Mesenchymal stem cell (in vitro differentiated cells and primary cell): ENCODE measurements at regions not wholly inside any gene's neighbourhood (a gene's known extent, or its start where the extent isn't known, plus 50 kb on each side); places are given as distances from the start of the nearest gene placed in this dataset.
A peak's percentile ranks its signal among the peaks of the same experiment; 100 is the strongest.

Experiments used
- DNase-seq: peaks from one replicate; pipeline ENCODE4 v3.0.0-alpha.2; 2013
- H2AFZ ChIP-seq: one replicate; pipeline ENCODE4 v1.6.1; 2013; ENCODE audit warnings: low read depth, mild to moderate bottlenecking, control low read depth, inconsistent platforms, low read length, moderate library complexity
- H2AK5ac ChIP-seq: 2 replicates; pipeline ENCODE4 v1.6.1; 2013; ENCODE audit warnings: low read length, moderate library complexity, mild to moderate bottlenecking, inconsistent platforms; ENCODE audit not compliant: severe bottlenecking
- H2BK120ac ChIP-seq: one replicate; pipeline ENCODE4 v1.6.1; 2013; ENCODE audit warnings: low read depth, mild to moderate bottlenecking, inconsistent platforms, low read length, moderate library complexity
- H2BK12ac ChIP-seq, 2 experiments: one replicate each; pipeline ENCODE4 v1.6.1; 2013; ENCODE audit warnings: inconsistent platforms in 2 of 2, low read length in 2 of 2, mild to moderate bottlenecking in 2 of 2, moderate library complexity in 2 of 2, control low read depth in 1 of 2
- H2BK15ac ChIP-seq: one replicate; pipeline ENCODE4 v1.6.1; 2013; ENCODE audit warnings: mild to moderate bottlenecking, low read depth, inconsistent platforms; ENCODE audit not compliant: poor library complexity, severe bottlenecking
- H2BK5ac ChIP-seq: 2 replicates; pipeline ENCODE4 v1.6.1; 2013; ENCODE audit warnings: low read depth, mild to moderate bottlenecking, low read length, control low read depth, inconsistent platforms; ENCODE audit not compliant: poor library complexity, severe bottlenecking
- H3K14ac ChIP-seq, 2 experiments: one replicate each; pipeline ENCODE4 v1.6.1; 2013; ENCODE audit warnings: inconsistent platforms in 2 of 2, low read length in 2 of 2, control low read depth in 1 of 2, mild to moderate bottlenecking in 1 of 2, moderate library complexity in 1 of 2
- H3K18ac ChIP-seq, 2 experiments: one replicate each; pipeline ENCODE4 v1.6.1; 2013; ENCODE audit warnings: inconsistent platforms in 2 of 2, low read length in 2 of 2, control low read depth in 1 of 2, low read depth in 1 of 2, mild to moderate bottlenecking in 1 of 2
- H3K23ac ChIP-seq, 2 experiments: one replicate each; pipeline ENCODE4 v1.6.1; 2013; ENCODE audit warnings: inconsistent platforms in 2 of 2, low read length in 2 of 2, mild to moderate bottlenecking in 2 of 2, moderate library complexity in 2 of 2, control low read depth in 1 of 2
- H3K27ac ChIP-seq: 2 replicates; pipeline ENCODE4 v1.5.1; 2013; ENCODE audit warnings: mild to moderate bottlenecking, moderate library complexity, low read length, control low read depth, inconsistent platforms; ENCODE audit not compliant: poor library complexity, severe bottlenecking
- H3K27me3 ChIP-seq, 2 experiments: 2 replicates each; pipeline versions ENCODE4 v1.6.1 to v1.7.0; 2013; ENCODE audit warnings: low read length in 2 of 2, mild to moderate bottlenecking in 2 of 2, moderate library complexity in 2 of 2, control low read depth in 1 of 2, inconsistent platforms in 1 of 2; ENCODE audit not compliant: control insufficient read depth in 1 of 2, insufficient read depth in 1 of 2
- H3K36me3 ChIP-seq, 2 experiments: 2 replicates each; pipeline versions ENCODE4 v1.6.1 to v1.7.0; 2013; ENCODE audit warnings: low read length in 2 of 2, control low read depth in 1 of 2, inconsistent platforms in 1 of 2, low read depth in 1 of 2, mild to moderate bottlenecking in 1 of 2; ENCODE audit not compliant: insufficient read depth in 2 of 2, control insufficient read depth in 1 of 2
- H3K4ac ChIP-seq, 2 experiments: one replicate each; pipeline ENCODE4 v1.6.1; 2013; ENCODE audit warnings: inconsistent platforms in 2 of 2, low read length in 2 of 2, mild to moderate bottlenecking in 2 of 2, moderate library complexity in 2 of 2, control low read depth in 1 of 2, low read depth in 1 of 2
- H3K4me1 ChIP-seq: 2 replicates; pipeline ENCODE4 v1.6.1; 2013; ENCODE audit warnings: low read depth, low read length, control low read depth; ENCODE audit not compliant: control insufficient read depth, insufficient read depth
- H3K4me2 ChIP-seq: 2 replicates; pipeline ENCODE4 v1.6.1; 2013; ENCODE audit warnings: low read length, mild to moderate bottlenecking, inconsistent platforms; ENCODE audit not compliant: poor library complexity, severe bottlenecking
- H3K4me3 ChIP-seq, 2 experiments: 2 replicates each; pipeline versions ENCODE4 v1.5.1 to v1.7.0; 2013; ENCODE audit warnings: low read length in 2 of 2, mild to moderate bottlenecking in 2 of 2, control low read depth in 1 of 2, low read depth in 1 of 2; ENCODE audit not compliant: insufficient read depth in 1 of 2
- H3K79me1 ChIP-seq: replicated peaks from 2 replicates; pipeline ENCODE4 v1.6.1; 2013; ENCODE audit warnings: mild to moderate bottlenecking, control low read depth, low read length, inconsistent platforms; ENCODE audit not compliant: poor library complexity, severe bottlenecking
- H3K9ac ChIP-seq: 2 replicates; pipeline ENCODE4 v1.7.0; 2013; ENCODE audit warnings: mild to moderate bottlenecking, low read length, moderate library complexity
- H3K9me3 ChIP-seq: 2 replicates; pipeline ENCODE4 v1.7.0; 2013; ENCODE audit warnings: mild to moderate bottlenecking, low read length; ENCODE audit not compliant: control insufficient read depth
- H4K8ac ChIP-seq: one replicate; pipeline ENCODE4 v1.6.1; 2013; ENCODE audit warnings: inconsistent platforms, mild to moderate bottlenecking, low read length, moderate library complexity
- H4K91ac ChIP-seq: one replicate; pipeline ENCODE4 v1.6.1; 2013; ENCODE audit warnings: mild to moderate bottlenecking, low read length, inconsistent platforms
- WGBS: methylation state at CpG from one replicate; pipeline ENCODE4 v1.1.7; 2013; ENCODE audit warnings: mixed read lengths; 5-methylcytosine and 5-hydroxymethylcytosine counted together

- no peak overlapping the region for H2BK15ac ChIP-seq
- H3K4me3 ChIP-seq, result no peak overlapping the region
- no peaks in the 10 kb centered on the region for H3K9me3 ChIP-seq
- no peak overlapping the region for H3K18ac ChIP-seq
- H3K9ac ChIP-seq, result no peak overlapping the region
- no peaks in the 10 kb centered on the region for H3K4me1 ChIP-seq
- H3K27ac ChIP-seq, result no peak overlapping the region
- H3K4me2 ChIP-seq, result no peak overlapping the region
- H2AK5ac ChIP-seq, result no peak overlapping the region
- H3K23ac ChIP-seq, result no peak overlapping the region
- no peak for DNase-seq
- H4K8ac ChIP-seq, result no peak overlapping the region
- no peak overlapping the region for H2BK5ac ChIP-seq
- no peaks in the 10 kb centered on the region for H3K27me3 ChIP-seq
- no peak overlapping the region for H2BK12ac ChIP-seq
- H3K14ac ChIP-seq, result no peak overlapping the region
- H3K4ac ChIP-seq, result no peak overlapping the region
- no peaks in the 10 kb centered on the region for H3K79me1 ChIP-seq
- no peak overlapping the region for H2BK120ac ChIP-seq
- no peak overlapping the region for H2AFZ ChIP-seq
- no peak overlapping the region for H4K91ac ChIP-seq
- no peaks in the 10 kb centered on the region for H3K36me3 ChIP-seq
These were observed 730.5 kb upstream of the RGMB start for GRCh38 chr5:98042961-98043360.

- peaks cover 19% of the 10 kb centered on the region for H3K9me3 ChIP-seq
- no peak overlapping the region for H2AK5ac ChIP-seq
- no peak overlapping the region for H2BK12ac ChIP-seq
- H4K8ac ChIP-seq, result no peak overlapping the region
- H2AFZ ChIP-seq, result no peak overlapping the region
- H4K91ac ChIP-seq, result no peak overlapping the region
- no peak overlapping the region for H3K9ac ChIP-seq
- H3K23ac ChIP-seq, result no peak overlapping the region
- no peak overlapping the region for H3K4ac ChIP-seq
- no peak overlapping the region for H3K27ac ChIP-seq
- no peak overlapping the region for H2BK120ac ChIP-seq
- H3K36me3 ChIP-seq, result no peaks in the 10 kb centered on the region
- H3K4me2 ChIP-seq, result no peak overlapping the region
- H3K27me3 ChIP-seq, result no peaks in the 10 kb centered on the region
- no peak overlapping the region for H2BK5ac ChIP-seq
- H3K79me1 ChIP-seq, result no peaks in the 10 kb centered on the region
- H3K14ac ChIP-seq, result no peak overlapping the region
- WGBS, result 84% methylated on average over 3 of the region's 3 CpGs
- no peaks in the 10 kb centered on the region for H3K4me1 ChIP-seq
- no peak overlapping the region for H3K18ac ChIP-seq
- no peak overlapping the region for H2BK15ac ChIP-seq
- H3K4me3 ChIP-seq, result no peak overlapping the region
- DNase-seq, result peak; percentile 26
These were observed 722.9 kb upstream of the RGMB start for GRCh38 chr5:98050583-98050982.

- no peak overlapping the region for H3K4me2 ChIP-seq
- no peak for DNase-seq
- 100% methylated on average over 1 of the region's 2 CpGs for WGBS
These were observed 720.3 kb upstream of the RGMB start for GRCh38 chr5:98053170-98053569.

GRCh38 chr5:98060148-98060547 is 713.3 kb upstream of the RGMB start:
- no peak overlapping the region for H3K9ac ChIP-seq
- no peak overlapping the region for H2BK120ac ChIP-seq

More at GRCh38 chr5:98053170-98053569, 720.3 kb upstream of the RGMB start:
- Histone ChIP-seq H2BK12ac (no peak overlapping the region), H3K4me1 (no peaks in the 10 kb centered on the region), H2AK5ac (no peak overlapping the region), H3K9ac (no peak overlapping the region), H2AFZ (no peak overlapping the region), H3K14ac (no peak overlapping the region), H4K91ac (no peak overlapping the region), H3K9me3 (peaks cover 19% of the 10 kb centered on the region), H3K79me1 (no peaks in the 10 kb centered on the region), H4K8ac (no peak overlapping the region), H2BK120ac (no peak overlapping the region), H3K27ac (no peak overlapping the region), H3K4ac (no peak overlapping the region), H2BK5ac (no peak overlapping the region), H3K4me3 (no peak overlapping the region), H3K23ac (no peak overlapping the region), H3K18ac (no peak overlapping the region), H3K36me3 (no peaks in the 10 kb centered on the region), H2BK15ac (no peak overlapping the region), H3K27me3 (no peaks in the 10 kb centered on the region)

More at GRCh38 chr5:98060148-98060547, 713.3 kb upstream of the RGMB start:
- DNase-seq, result no peak
- no peak overlapping the region for H2BK5ac ChIP-seq
- no peaks in the 10 kb centered on the region for H3K27me3 ChIP-seq
- no peak overlapping the region for H2AK5ac ChIP-seq
- H3K27ac ChIP-seq, result no peak overlapping the region
- H3K4me2 ChIP-seq, result no peak overlapping the region
- no peaks in the 10 kb centered on the region for H3K36me3 ChIP-seq
- no peak overlapping the region for H2BK15ac ChIP-seq
- H3K23ac ChIP-seq, result no peak overlapping the region
- no peak overlapping the region for H3K4ac ChIP-seq
- no peak overlapping the region for H2AFZ ChIP-seq
- H4K91ac ChIP-seq, result no peak overlapping the region
- H2BK12ac ChIP-seq, result no peak overlapping the region
- no peak overlapping the region for H3K4me3 ChIP-seq
- H3K14ac ChIP-seq, result no peak overlapping the region
- no peak overlapping the region for H3K18ac ChIP-seq
- H3K79me1 ChIP-seq, result no peaks in the 10 kb centered on the region
- H3K9me3 ChIP-seq, result no peaks in the 10 kb centered on the region
- no peak overlapping the region for H4K8ac ChIP-seq
- no peaks in the 10 kb centered on the region for H3K4me1 ChIP-seq
